Sigmoid colon (tissue), 4 donors: ENCODE measurements at regions not wholly inside any gene's neighbourhood (a gene's known extent, or its start where the extent isn't known, plus 50 kb on each side); places are given as distances from the start of the nearest gene placed in this dataset.

Experiments
- EP300 ChIP-seq, 4 donors: sonication (generic); formaldehyde crosslinking; IDR thresholded peaks; one replicate each; pipeline ENCODE4 v1.6.1; 2017; ENCODE audit warnings: antibody characterized with exemption in 4 of 4
- POLR2A ChIP-seq, 2 donors: fragments of 450-650 bp; IDR thresholded peaks; one replicate each; pipeline ENCODE4 v1.6.1; 2016; ENCODE audit warnings: antibody characterized with exemption in 2 of 2, mild to moderate bottlenecking in 2 of 2, moderate library complexity in 2 of 2
- TF ChIP-seq, protein P1 (sequence below), 4 experiments: fragments of 450-650 bp in 3 of 4; fragments of 200-600 bp in 1 of 4; IDR thresholded peaks; one replicate each; pipeline ENCODE4 v1.5.1; 2016 to 2019; ENCODE audit warnings: antibody characterized with exemption in 4 of 4, mild to moderate bottlenecking in 3 of 4, moderate library complexity in 2 of 4

GRCh38 chr5:162242416-162242815, 174.8 kb downstream of the GABRG2 start:
- TF ChIP-seq, protein P1, sequence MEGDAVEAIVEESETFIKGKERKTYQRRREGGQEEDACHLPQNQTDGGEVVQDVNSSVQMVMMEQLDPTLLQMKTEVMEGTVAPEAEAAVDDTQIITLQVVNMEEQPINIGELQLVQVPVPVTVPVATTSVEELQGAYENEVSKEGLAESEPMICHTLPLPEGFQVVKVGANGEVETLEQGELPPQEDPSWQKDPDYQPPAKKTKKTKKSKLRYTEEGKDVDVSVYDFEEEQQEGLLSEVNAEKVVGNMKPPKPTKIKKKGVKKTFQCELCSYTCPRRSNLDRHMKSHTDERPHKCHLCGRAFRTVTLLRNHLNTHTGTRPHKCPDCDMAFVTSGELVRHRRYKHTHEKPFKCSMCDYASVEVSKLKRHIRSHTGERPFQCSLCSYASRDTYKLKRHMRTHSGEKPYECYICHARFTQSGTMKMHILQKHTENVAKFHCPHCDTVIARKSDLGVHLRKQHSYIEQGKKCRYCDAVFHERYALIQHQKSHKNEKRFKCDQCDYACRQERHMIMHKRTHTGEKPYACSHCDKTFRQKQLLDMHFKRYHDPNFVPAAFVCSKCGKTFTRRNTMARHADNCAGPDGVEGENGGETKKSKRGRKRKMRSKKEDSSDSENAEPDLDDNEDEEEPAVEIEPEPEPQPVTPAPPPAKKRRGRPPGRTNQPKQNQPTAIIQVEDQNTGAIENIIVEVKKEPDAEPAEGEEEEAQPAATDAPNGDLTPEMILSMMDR (IDR thresholded peaks at IDR 0.05), result no peak
- TF ChIP-seq EP300 (IDR thresholded peaks at IDR 0.05), result no peak
- TF ChIP-seq POLR2A (IDR thresholded peaks at IDR 0.05), result no peak
